Transverse colon (tissue), 1 donor: ENCODE measurements at regions not wholly inside any gene's neighbourhood (a gene's known extent, or its start where the extent isn't known, plus 50 kb on each side); places are given as distances from the start of the nearest gene placed in this dataset.

Source experiments
- EP300 ChIP-seq: sonication (generic); formaldehyde crosslinking; IDR thresholded peaks from one replicate; pipeline ENCODE4 v1.6.1; 2017; ENCODE audit warnings: antibody characterized with exemption, low read depth
- POLR2A ChIP-seq: fragments of 450-650 bp; IDR thresholded peaks from one replicate; pipeline ENCODE4 v1.6.1; 2016; ENCODE audit warnings: antibody characterized with exemption, mild to moderate bottlenecking, moderate library complexity

- TF ChIP-seq POLR2A (no peak), EP300 (no peak)
Measured at GRCh38 chr22:49433717-49434611, 393.7 kb downstream of the BRD1 start.
